Epithelial cell of esophagus (primary cell): ENCODE measurements at regions not wholly inside any gene's neighbourhood (a gene's known extent, or its start where the extent isn't known, plus 50 kb on each side); places are given as distances from the start of the nearest gene placed in this dataset.
A peak's percentile ranks its signal among the peaks of the same experiment; 100 is the strongest.

Source experiments
- DNase-seq: peaks from one replicate; pipeline ENCODE4 v3.0.0; 2010; ENCODE audit warnings: low read depth
- H3K4me3 ChIP-seq: 2 replicates; pipeline ENCODE4 v1.5.1; 2011; ENCODE audit warnings: mild to moderate bottlenecking, low read length, control low read depth
- CTCF ChIP-seq: IDR thresholded peaks from 2 replicates; pipeline ENCODE4 v1.5.1; 2011; ENCODE audit warnings: low read depth, mild to moderate bottlenecking, low read length, control low read depth, inconsistent platforms; ENCODE audit not compliant: insufficient read depth; ENCODE audit errors: missing control alignments

GRCh38 chr12:67441736-67442346 is 172.7 kb downstream of the CAND1 start:
- H3K4me3 ChIP-seq, result no peak overlapping the region
- peak; percentile 92 for TF ChIP-seq CTCF
- DNase-seq, result peak; percentile 81

- TF ChIP-seq CTCF, result no peak
- no peak for DNase-seq
- no peak overlapping the region for H3K4me3 ChIP-seq
These were observed 173.2 kb downstream of the CAND1 start for GRCh38 chr12:67442347-67442841.

GRCh38 chr12:67442896-67443295 is 173.7 kb downstream of the CAND1 start:
- no peak for TF ChIP-seq CTCF
- H3K4me3 ChIP-seq, result no peak overlapping the region
- DNase-seq, result no peak

GRCh38 chr12:67444542-67444941 is 175.4 kb downstream of the CAND1 start:
- no peak for TF ChIP-seq CTCF
- H3K4me3 ChIP-seq, result no peak overlapping the region
- DNase-seq, result no peak

GRCh38 chr12:67446716-67447115 is 177.6 kb downstream of the CAND1 start:
- DNase-seq, result no peak
- no peak overlapping the region for H3K4me3 ChIP-seq
- no peak for TF ChIP-seq CTCF

- no peak for DNase-seq
- no peak for TF ChIP-seq CTCF
- no peak overlapping the region for H3K4me3 ChIP-seq
These were observed 178.0 kb downstream of the CAND1 start for GRCh38 chr12:67447180-67447579.

- no peak for DNase-seq
- no peak overlapping the region for H3K4me3 ChIP-seq
- TF ChIP-seq CTCF, result no peak
These were observed 180.5 kb downstream of the CAND1 start for GRCh38 chr12:67449591-67450052.
